Peyer's patch (tissue), 4 donors: ENCODE measurements at regions not wholly inside any gene's neighbourhood (a gene's known extent, or its start where the extent isn't known, plus 50 kb on each side); places are given as distances from the start of the nearest gene placed in this dataset.

Source experiments
- CTCF ChIP-seq, 6 experiments: fragments of 450-650 bp in 4 of 6; fragments of 200-600 bp in 2 of 6; sonication (generic) in 1 of 6; IDR thresholded peaks; one replicate each; pipeline ENCODE4 v1.5.1; 2017 to 2019; ENCODE audit warnings: antibody characterized with exemption in 6 of 6, mild to moderate bottlenecking in 3 of 6, moderate library complexity in 1 of 6
- POLR2A ChIP-seq, 2 donors: fragments of 450-650 bp; IDR thresholded peaks; one replicate each; pipeline ENCODE4 v1.5.1; 2017; ENCODE audit warnings: antibody characterized with exemption in 2 of 2, mild to moderate bottlenecking in 2 of 2, moderate library complexity in 2 of 2

- TF ChIP-seq CTCF (IDR thresholded peaks at IDR 0.05), result no peak
- TF ChIP-seq POLR2A (IDR thresholded peaks at IDR 0.05), result no peak
Measured at GRCh38 chr9:80251778-80252177, 680.0 kb downstream of the TLE4 start.
